Stimulated activated CD8-positive, alpha-beta memory T cell treated with anti-CD3 and anti-CD28 coated beads, Interleukin-15, amount 100 ng/mL, for 48 hours (primary cell): ENCODE measurements at regions not wholly inside any gene's neighbourhood (a gene's known extent, or its start where the extent isn't known, plus 50 kb on each side); places are given as distances from the start of the nearest gene placed in this dataset.

ENCODE experiments used
- DNase-seq, 2 donors: peaks; one replicate each; pipeline ENCODE4 v3.0.0-alpha.2; 2020; ENCODE audit warnings: low read depth in 2 of 2

GRCh38 chr22:27003297-27003696 lies 345.9 kb downstream of the MIAT start:
- DNase-seq = no peak

- DNase-seq = no peak
Observed at GRCh38 chr22:27004434-27004833, 347.0 kb downstream of the MIAT start.

- DNase-seq = no peak
Observed at GRCh38 chr22:27008454-27008853, 351.1 kb downstream of the MIAT start.

DNA sequence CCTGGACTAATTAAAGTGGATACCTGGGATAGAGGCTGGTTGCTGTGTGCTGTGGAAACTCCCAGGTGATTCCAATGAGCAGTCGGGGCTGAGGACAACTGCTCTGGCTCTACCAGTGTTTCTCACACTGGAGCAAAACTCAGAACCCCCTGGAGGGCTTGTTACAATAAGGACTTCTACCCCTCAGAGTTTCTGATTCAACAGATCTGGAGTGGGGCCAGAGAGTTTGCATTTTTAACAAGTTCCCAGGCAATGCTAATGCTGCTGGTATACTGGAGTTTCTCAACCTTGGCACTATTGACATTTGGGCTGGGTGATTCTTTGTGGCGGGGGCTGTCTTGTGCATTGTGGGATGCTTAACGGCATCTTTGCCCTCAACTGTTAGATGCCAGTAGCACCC lies 353.7 kb downstream of the MIAT start:
- DNase-seq = no peak

DNA sequence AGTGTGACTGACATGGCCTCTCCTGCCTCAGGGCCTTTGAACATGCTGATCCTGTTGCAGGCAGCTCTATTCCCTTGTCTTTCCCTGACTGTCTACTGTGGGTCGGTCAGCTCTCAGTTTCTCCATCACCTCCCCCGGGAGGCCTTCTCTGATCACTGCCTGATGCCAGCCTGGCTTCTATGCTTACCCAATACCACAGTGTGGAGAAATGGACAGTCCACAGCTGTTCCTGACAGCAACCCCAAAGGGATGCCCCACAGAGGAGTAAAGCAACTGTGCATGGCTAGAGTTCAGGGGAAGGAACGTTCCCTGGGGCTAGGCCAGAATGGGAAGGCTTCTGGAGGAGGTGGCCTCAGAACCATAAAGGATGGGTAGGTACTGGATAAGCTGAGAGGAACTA lies 354.3 kb downstream of the MIAT start:
- no peak for DNase-seq

DNA sequence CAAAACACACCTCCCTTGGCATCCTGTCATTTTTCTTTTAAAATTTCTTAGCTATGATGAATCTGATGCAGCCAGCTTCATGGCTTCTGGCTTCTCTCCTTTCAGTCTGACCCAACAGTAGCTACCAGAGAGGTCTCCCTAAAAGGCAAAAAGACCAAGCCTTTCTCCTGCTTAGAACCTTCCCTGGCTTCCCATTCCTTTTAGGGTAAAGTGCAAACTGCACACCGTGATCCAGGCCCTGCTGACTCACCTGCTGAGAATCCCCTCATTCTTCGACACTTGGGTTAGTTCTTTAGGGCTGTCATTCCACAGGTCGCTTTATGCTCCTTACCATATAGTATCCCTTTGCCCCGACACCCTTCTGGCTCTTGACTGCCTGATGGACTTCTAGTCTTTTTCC lies 362.4 kb downstream of the MIAT start:
- DNase-seq = no peak

GRCh38 chr22:27022274-27022895 lies 365.0 kb downstream of the MIAT start:
- no peak for DNase-seq

DNA sequence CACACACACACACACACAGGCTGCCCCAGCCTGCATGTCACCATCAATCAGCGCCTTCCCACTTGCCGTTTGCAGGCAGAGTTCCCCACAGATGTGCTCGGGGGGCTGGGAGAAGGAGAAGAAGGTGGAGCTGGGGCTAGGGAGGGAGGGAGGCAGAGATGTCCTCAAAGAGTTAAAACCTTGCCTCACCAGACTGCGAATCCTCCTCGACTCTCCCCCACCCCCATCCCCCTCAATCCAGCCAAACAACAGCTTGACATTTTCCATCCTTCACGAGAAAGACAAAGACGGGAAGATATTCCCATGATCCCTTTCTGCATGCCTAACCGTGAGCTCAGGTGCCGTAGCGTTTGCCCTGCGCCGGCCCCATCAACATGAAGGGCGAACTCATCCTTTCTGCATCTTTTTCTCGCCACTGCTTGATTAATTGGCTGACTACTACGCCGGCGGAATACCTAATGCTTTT lies 365.5 kb downstream of the MIAT start:
- DNase-seq = no peak

GRCh38 chr22:27023591-27023990 lies 366.2 kb downstream of the MIAT start:
- no peak for DNase-seq

DNA sequence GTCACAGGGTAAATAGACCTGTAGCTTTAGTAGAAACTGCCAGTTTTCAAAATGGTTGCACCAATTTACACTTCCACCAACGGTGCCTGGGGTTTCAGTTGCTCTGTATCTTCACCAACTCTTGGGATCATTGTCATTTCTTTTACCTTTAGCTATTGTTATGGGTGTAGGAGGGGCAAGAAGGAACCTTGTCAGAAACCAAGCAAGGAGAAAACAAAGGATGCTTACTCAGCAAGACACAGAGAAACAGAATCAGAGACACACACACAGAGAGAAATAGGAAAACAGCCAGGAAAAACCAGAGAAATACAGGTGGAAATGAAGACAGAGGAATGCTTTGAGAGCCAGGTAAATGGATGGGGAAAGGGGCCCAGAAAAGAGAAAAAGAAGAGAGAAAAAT lies 367.6 kb downstream of the MIAT start:
- no peak for DNase-seq

DNA sequence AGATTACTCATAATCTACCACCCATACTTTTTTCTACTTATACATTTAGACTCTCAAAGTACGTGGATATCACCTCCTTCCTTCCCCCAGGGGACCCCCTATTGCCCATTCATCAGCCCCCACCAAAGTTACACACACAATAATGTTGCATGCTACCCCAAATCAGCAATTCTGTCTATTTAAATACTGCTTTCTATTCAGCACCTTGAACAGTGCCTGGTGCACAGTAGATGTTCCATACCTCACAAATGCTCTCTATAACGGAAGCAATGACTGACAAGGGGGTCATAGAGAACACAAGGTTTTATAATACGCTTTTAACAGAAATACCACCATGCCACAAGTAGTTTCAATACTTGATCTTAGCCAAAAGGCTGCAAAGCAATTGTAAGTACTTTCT lies 370.7 kb downstream of the MIAT start:
- DNase-seq = no peak

- DNase-seq = no peak
Observed at GRCh38 chr22:27029584-27030130, 372.3 kb downstream of the MIAT start.

DNA sequence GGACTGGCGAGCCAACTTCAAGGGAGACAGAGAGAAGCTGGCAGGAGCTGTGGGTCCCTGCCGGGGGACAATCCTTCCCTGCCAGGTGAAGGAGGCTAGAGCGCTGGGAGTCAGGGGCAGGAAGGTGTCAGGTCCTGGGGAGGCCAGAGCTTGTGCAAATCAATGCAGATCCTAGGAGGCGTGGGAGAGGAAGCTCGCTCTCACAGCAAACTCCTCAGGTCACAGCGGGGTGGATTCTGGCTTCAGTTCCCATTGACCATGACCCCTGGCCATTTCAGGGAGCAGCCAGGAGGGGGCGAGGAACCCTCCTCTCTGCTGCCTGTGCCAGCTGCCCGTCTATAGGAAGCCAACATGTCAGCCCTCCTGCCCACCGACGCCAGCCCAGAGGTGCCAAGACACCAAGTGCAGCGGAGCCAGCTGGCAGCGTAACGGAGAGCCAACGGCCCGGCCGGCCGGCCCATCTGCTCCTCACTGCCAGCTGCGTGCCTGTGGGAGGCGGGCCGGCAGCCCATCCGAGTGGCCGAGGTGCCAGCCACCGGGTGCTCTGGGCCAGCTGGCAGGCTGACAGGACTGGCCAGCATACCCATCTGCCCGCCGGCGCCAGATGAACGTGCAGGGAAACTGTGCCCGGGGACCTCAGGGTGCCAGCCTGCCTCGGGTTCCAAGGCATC lies 374.8 kb downstream of the MIAT start:
- no peak for DNase-seq

DNA sequence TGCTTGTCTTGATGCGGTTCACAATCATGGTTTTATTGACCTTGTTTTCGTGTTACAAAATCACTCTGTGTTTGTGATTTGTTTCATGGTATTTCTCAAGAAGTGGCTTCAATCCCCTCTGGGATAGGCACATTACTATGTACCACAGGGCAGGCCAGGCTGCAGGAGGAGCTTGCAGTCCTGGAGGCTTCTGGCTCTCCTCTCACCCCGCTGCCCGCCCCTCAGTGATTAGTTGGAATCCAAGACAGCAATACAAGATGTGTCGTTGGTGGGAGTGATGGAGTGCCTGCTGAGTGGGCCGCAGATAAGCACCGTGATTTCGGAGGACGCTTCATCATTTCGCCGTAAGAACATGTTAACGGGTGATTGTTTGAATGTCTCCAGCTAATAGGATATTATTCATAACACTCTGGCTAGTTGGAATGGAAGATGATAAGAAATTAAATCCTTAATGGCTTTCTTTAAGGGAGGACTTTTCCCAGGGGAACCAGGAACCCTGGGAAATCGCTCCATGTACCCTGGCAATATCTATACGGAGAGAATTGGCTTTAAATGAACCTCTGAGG lies 384.4 kb downstream of the MIAT start:
- DNase-seq = no peak

- DNase-seq = no peak
Observed at GRCh38 chr22:27043262-27043661, 385.9 kb downstream of the MIAT start.

GRCh38 chr22:27045103-27045947 lies 387.9 kb downstream of the MIAT start:
- no peak for DNase-seq

DNA sequence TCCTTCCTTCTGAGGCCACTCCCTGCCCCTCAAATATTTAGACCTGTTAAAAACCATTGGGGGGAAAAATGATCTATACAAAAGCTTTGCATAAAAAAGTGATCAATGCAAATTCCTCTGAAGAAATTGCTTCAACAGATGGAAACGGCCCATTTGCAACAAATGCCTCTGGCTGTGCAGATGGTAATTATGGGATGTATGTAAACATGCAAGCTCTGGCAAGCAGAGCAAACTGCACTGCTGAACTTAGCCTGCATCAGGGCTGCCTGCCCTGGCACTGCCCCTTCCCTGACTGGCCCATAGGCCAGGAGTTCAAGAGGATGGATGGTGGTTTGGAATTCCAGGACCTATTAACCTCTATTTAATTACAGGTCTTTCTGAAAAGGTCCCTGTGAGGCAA lies 388.7 kb downstream of the MIAT start:
- DNase-seq = no peak

- DNase-seq = no peak
Observed at GRCh38 chr22:27046603-27047002, 389.2 kb downstream of the MIAT start.

GRCh38 chr22:27050771-27051170 lies 393.4 kb downstream of the MIAT start:
- DNase-seq = no peak

- DNase-seq = no peak
Observed at GRCh38 chr22:27051407-27051806, 394.0 kb downstream of the MIAT start.

- no peak for DNase-seq
Observed at GRCh38 chr22:27057717-27058116, 400.3 kb downstream of the MIAT start.

GRCh38 chr22:27060190-27060589 lies 402.8 kb downstream of the MIAT start:
- DNase-seq = no peak
